ENCODE measurements at regions not wholly inside any gene's neighbourhood (a gene's known extent, or its start where the extent isn't known, plus 50 kb on each side); places are given as distances from the start of the nearest gene placed in this dataset.
A peak's percentile ranks its signal among the peaks of the same experiment; 100 is the strongest.
"Not testable (repeated sequence)": the region's sequence is repeated elsewhere in the genome, so short reads cannot be mapped to it uniquely, and the experiment has no call there.

- no peak for DNase-seq (ENCODE audit: low read depth)
Measured at GRCh38 chr2:17133052-17133671, 385.1 kb downstream of the RAD51AP2 start.

GRCh38 chr2:17130627-17131026, 387.6 kb downstream of the RAD51AP2 start:
- not testable (repeated sequence) for DNase-seq (ENCODE audit: low read depth)

- no peak for DNase-seq (ENCODE audit: low read depth)
Measured at GRCh38 chr2:17125989-17126620, 392.1 kb downstream of the RAD51AP2 start.

- DNase-seq (ENCODE audit: low read depth) = no peak
Measured at GRCh38 chr2:17124575-17125318, 393.5 kb downstream of the RAD51AP2 start.

- DNase-seq (ENCODE audit: low read depth) = peak; percentile 98
Measured at GRCh38 chr2:17122887-17123501, 395.2 kb downstream of the RAD51AP2 start.

GRCh38 chr2:17115466-17115865, 402.8 kb downstream of the RAD51AP2 start:
- DNase-seq (ENCODE audit: low read depth) = no peak

DNA sequence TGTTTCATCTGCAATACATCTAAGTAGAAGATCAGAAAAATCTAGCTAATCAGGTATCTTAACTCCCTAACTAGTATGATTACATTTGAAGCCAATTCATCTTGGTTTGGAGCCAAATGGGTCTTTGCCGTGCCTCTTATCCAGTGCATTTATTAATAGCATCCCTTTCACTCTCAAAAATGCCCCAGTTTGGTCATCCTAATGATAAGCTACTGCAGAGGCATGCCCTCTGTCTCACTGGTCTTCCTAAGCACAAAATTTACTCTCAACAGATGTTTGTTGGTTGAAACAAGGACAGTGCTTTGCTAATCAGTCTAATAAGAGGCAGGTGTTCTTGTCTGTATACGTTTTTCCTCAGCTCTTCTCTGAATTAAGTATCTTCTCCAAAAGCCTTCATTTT, 403.2 kb downstream of the RAD51AP2 start:
- no peak for DNase-seq (ENCODE audit: low read depth)

GRCh38 chr2:17107871-17108270, 410.4 kb downstream of the RAD51AP2 start:
- no peak for DNase-seq (ENCODE audit: low read depth)

DNA sequence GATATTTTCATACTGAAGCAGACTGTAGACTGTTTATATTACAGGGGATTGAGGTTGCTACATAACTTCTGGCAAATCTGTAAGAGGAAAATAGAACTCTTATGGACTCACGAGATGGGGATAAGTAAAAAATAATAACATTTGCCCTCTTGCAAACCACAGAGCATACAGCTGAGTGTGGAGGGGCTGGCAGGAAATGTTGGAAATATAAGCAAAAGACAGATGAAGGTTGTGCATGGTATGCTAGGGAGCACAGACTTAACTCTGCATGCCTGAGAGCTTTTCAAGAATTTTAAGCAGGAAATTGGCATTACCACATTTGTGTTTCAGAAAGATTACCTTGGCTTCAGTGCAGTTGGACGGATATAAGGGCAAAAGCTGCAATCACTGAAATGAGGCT, 411.1 kb downstream of the RAD51AP2 start:
- no peak for DNase-seq (ENCODE audit: low read depth)

DNA sequence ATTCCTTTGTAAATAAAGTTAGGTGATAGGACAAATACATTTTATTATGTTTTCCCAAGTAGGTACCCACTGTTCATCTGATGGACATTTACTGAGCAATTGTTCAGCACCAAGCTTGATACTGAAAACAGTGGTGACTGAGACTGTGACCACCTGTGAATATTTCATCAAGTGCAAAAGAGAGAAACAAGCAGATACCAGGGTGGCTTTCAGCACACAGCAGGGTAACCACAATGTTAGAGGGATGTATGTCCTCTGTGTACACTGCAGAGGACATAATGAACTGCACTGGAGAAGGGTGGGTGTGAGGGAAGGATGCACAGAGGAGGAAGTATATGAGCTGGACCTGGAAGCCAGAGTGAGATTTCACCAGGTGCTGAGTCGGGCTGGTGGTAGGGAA, 411.8 kb downstream of the RAD51AP2 start:
- no peak for DNase-seq (ENCODE audit: low read depth)

- DNase-seq (ENCODE audit: low read depth) = no peak
Measured at GRCh38 chr2:17104454-17104853, 413.8 kb downstream of the RAD51AP2 start.

DNA sequence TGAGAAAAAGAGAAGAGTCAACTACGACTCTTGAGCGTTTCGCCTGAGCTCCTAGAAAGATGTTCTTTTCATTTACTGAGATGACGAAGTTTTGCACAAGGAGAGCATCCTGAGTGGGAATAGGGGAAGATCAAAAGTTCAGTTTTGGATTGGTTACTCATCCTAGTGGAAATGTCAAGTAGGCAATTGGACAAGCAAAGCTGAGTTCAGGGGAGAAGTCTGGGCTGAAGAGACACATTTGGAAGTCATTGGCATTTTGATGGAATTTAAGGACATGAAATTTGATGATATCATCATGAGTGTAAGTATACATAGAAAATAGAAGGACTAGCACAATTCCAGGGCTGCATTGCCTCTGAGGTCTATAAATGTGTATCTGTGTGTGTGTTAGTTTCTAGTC, 416.6 kb downstream of the RAD51AP2 start:
- no peak for DNase-seq (ENCODE audit: low read depth)

DNA sequence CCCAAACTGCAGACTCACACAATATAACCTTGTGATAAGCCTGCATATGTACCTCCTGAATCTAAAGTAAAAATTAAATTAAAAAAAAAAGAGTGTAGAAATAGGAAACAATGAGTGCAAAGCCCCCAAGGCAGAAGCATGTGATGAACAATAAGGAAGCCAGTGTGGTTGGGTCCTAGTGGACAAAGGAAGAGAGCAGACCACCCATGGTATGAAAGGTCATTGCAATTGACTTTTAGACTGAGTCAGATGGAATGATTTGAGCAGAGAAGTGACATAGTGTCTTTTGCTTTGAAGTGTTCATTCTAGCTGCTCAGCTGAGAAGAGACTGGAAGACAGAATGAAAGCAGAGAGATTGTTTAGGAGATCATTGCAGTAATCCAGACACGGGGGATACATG, 417.1 kb downstream of the RAD51AP2 start:
- DNase-seq (ENCODE audit: low read depth) = no peak

- no peak for DNase-seq (ENCODE audit: low read depth)
Measured at GRCh38 chr2:17095340-17095739, 422.9 kb downstream of the RAD51AP2 start.

- no peak for DNase-seq (ENCODE audit: low read depth)
Measured at GRCh38 chr2:17093712-17094111, 424.5 kb downstream of the RAD51AP2 start.

- DNase-seq (ENCODE audit: low read depth) = no peak
Measured at GRCh38 chr2:17086990-17087389, 421.4 kb upstream of the CYRIA start.

DNA sequence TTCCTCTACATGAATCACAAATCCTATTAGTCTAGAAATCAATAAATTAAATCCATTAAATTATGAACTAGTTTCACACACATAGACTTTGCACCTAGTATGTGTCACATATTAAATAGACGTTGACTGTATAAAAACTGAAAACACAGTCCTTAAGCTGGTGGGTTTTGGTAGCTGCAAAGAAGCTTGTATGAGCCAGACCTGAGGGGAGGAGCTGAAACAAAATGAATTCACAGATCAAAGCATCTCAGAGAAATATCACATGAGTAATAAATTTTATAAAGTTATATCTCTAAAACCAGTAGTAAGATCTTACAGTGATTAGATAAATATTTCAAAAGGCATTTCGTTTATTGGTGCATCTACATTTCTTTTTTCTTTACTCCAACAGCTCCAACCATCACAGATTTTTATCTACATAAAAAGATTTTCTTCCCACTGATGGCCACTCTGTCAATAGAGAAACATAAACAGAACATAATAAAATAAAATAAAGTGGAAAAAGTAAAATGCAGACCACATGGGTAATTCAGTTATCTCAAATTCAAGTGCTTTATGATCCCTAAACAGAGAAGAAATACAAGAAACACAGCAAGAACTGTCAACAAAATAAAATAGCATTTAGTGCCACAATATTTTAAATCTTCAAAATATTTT, 420.0 kb upstream of the CYRIA start:
- DNase-seq (ENCODE audit: low read depth) = no peak

DNA sequence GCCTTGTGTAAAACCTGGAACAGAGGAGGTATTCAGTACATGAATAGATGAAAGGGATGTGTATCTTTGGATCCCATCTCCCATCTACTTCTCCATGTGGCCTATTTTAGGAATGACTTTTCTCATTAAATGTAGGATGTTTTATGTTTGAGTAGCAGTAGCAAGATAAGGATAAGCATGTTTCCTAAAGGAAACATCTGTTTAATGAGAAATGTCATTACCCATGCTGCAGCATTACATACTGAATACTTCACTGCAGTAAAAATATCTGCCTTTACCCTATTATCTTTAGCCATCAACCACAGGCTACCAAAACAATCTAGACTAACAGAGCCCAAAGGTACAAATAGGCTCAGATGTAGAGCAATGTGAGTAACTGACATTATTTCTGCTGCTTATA, 419.2 kb upstream of the CYRIA start:
- DNase-seq (ENCODE audit: low read depth) = no peak

DNA sequence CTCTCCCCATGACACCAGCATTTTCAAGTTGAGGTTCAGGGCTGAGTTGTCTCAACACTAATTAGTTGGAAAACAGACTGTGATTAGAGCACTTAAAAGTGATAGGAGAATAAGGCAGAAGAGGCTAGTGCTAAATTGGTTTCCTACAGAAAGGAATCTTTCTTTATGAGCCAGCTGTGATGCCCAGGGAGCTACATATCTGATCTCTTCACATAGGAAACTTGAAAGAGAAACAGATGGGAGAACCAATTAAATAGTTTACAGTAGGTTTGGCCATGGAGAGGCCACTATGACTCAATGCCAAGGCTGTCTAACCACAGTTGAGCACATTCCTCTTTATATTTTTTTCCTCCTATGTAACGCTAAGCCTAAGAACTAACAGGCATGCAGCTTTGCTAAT, 418.3 kb upstream of the CYRIA start:
- DNase-seq (ENCODE audit: low read depth) = no peak

- DNase-seq (ENCODE audit: low read depth) = no peak
Measured at GRCh38 chr2:17079262-17079661, 413.6 kb upstream of the CYRIA start.

- DNase-seq (ENCODE audit: low read depth) = no peak
Measured at GRCh38 chr2:17076533-17076932, 410.9 kb upstream of the CYRIA start.

- no peak for DNase-seq (ENCODE audit: low read depth)
Measured at GRCh38 chr2:17070711-17071110, 405.1 kb upstream of the CYRIA start.
